GM12878 (cell line): ENCODE measurements at regions not wholly inside any gene's neighbourhood (a gene's known extent, or its start where the extent isn't known, plus 50 kb on each side); places are given as distances from the start of the nearest gene placed in this dataset.

Source experiments
- ATF7 ChIP-seq: fragments of 450-650 bp; IDR thresholded peaks from 2 replicates; pipeline ENCODE4 v1.6.1; 2016; ENCODE audit warnings: low read depth, mild to moderate bottlenecking
- BCL11A ChIP-seq: IDR thresholded peaks from 2 replicates; pipeline ENCODE4 v1.6.1; 2011; ENCODE audit warnings: low read depth, low read length
- BHLHE40 ChIP-seq, 2 experiments: fragments of 450-650 bp in 1 of 2; IDR thresholded peaks; 2 replicates each; pipeline ENCODE4 v1.6.1; 2011 to 2017; ENCODE audit warnings: low read depth in 2 of 2, borderline replicate concordance in 1 of 2, improper control_type of control experiment in 1 of 2, low read length in 1 of 2, mild to moderate bottlenecking in 1 of 2
- CBX5 ChIP-seq: sonication (generic); IDR thresholded peaks from 2 replicates; pipeline ENCODE4 v1.6.1; 2016; ENCODE audit warnings: low read depth, moderate library complexity, mild to moderate bottlenecking, inconsistent platforms
- CEBPB ChIP-seq, 2 experiments: fragments of 150-350 bp in 1 of 2; IDR thresholded peaks; 2 replicates each; pipeline ENCODE4 v1.6.1; 2012 to 2014; ENCODE audit warnings: low read depth in 2 of 2, low read length in 2 of 2, borderline replicate concordance in 1 of 2, inconsistent platforms in 1 of 2
- GABPA ChIP-seq: IDR thresholded peaks from 2 replicates; pipeline ENCODE4 v1.6.1; 2014; ENCODE audit warnings: antibody characterized with exemption, low read depth, mild to moderate bottlenecking, inconsistent platforms
- GATAD2B ChIP-seq: fragments of 450-650 bp; conservative IDR thresholded peaks from 2 replicates; pipeline ENCODE4 v1.6.1; 2017; ENCODE audit warnings: low read depth, mild to moderate bottlenecking, moderate library complexity
- HCFC1 ChIP-seq: fragments of 150-350 bp; IDR thresholded peaks from 2 replicates; pipeline ENCODE4 v1.6.1; 2014; ENCODE audit warnings: low read length
- HDAC2 ChIP-seq: fragments of 200-600 bp; sonication (generic); IDR thresholded peaks from 2 replicates; pipeline ENCODE4 v1.6.1; 2017
- IKZF2 ChIP-seq, 2 experiments: fragments of 450-650 bp; IDR thresholded peaks; 2 replicates each; pipeline ENCODE4 v1.6.1; 2017; ENCODE audit warnings: mild to moderate bottlenecking in 2 of 2, moderate library complexity in 2 of 2
- IRF4 ChIP-seq: IDR thresholded peaks from 2 replicates; pipeline ENCODE4 v1.6.1; 2011; ENCODE audit warnings: low read depth, low read length
- JUNB ChIP-seq: IDR thresholded peaks from 2 replicates; pipeline ENCODE4 v1.6.1; 2016; ENCODE audit warnings: antibody characterized with exemption, mild to moderate bottlenecking
- NBN ChIP-seq: fragments of 450-650 bp; IDR thresholded peaks from 2 replicates; pipeline ENCODE4 v1.6.1; 2016
- NKRF ChIP-seq: fragments of 450-650 bp; conservative IDR thresholded peaks from 2 replicates; pipeline ENCODE4 v1.6.1; 2017; ENCODE audit warnings: mild to moderate bottlenecking, moderate library complexity
- PBX3 ChIP-seq: IDR thresholded peaks from 2 replicates; pipeline ENCODE4 v1.6.1; 2011; ENCODE audit warnings: mild to moderate bottlenecking, low read depth, low read length, moderate library complexity; ENCODE audit not compliant: insufficient replicate concordance
- RUNX3 ChIP-seq: IDR thresholded peaks from 2 replicates; pipeline ENCODE4 v1.6.1; 2012; ENCODE audit warnings: low read length, inconsistent platforms
- SMC3 ChIP-seq: IDR thresholded peaks from 2 replicates; pipeline ENCODE4 v1.6.1; 2011; ENCODE audit warnings: low read length, improper control_type of control experiment, borderline replicate concordance
- SPI1 ChIP-seq: IDR thresholded peaks from 2 replicates; pipeline ENCODE4 v1.6.1; 2011; ENCODE audit warnings: low read depth, mild to moderate bottlenecking, low read length, moderate library complexity, borderline replicate concordance; ENCODE audit not compliant: insufficient read depth
- SRF ChIP-seq, 2 experiments: IDR thresholded peaks; 2 replicates each; pipeline ENCODE4 v1.6.1; 2011; ENCODE audit warnings: low read depth in 2 of 2, low read length in 2 of 2, mild to moderate bottlenecking in 1 of 2, moderate library complexity in 1 of 2
- STAT1 ChIP-seq: fragments of 450-650 bp; conservative IDR thresholded peaks from 2 replicates; pipeline ENCODE4 v1.6.1; 2014; ENCODE audit warnings: antibody characterized with exemption, mild to moderate bottlenecking
- ZBTB11 ChIP-seq: fragments of 450-650 bp; formaldehyde crosslinking; IDR thresholded peaks from 2 replicates; pipeline ENCODE4 v1.5.0; 2022; ENCODE audit warnings: mild to moderate bottlenecking, missing genetic modification characterization
- ZBTB33 ChIP-seq: fragments of 450-650 bp; IDR thresholded peaks from 2 replicates; pipeline ENCODE4 v1.6.1; 2017; ENCODE audit warnings: mild to moderate bottlenecking
- ZNF217 ChIP-seq: fragments of 450-650 bp; IDR thresholded peaks from 2 replicates; pipeline ENCODE4 v1.6.1; 2017; ENCODE audit warnings: antibody characterized with exemption, mild to moderate bottlenecking
- ZSCAN29 ChIP-seq: fragments of 450-650 bp; IDR thresholded peaks from 2 replicates; pipeline ENCODE4 v1.6.1; 2017; ENCODE audit warnings: mild to moderate bottlenecking, moderate library complexity
- ZZZ3 ChIP-seq: IDR thresholded peaks from 2 replicates; pipeline ENCODE4 v1.6.1; 2011; ENCODE audit warnings: low read depth; ENCODE audit not compliant: control insufficient read depth, insufficient read length

- TF ChIP-seq ZBTB11 (CRISPR knock-in tag) (no peak), NKRF (no peak), GATAD2B (no peak), STAT1 (no peak), CEBPB (IDR thresholded peaks at IDR 0.05; ENCODE audit: borderline replicate concordance in 1 of 2, low read depth in 2 of 2, low read length in 2 of 2) (no peak), IKZF2 (IDR thresholded peaks at IDR 0.05) (no peak), GABPA (no peak), PBX3 (no peak), BCL11A (no peak), HCFC1 (no peak), ZSCAN29 (no peak), CBX5 (no peak), JUNB (peak; percentile 62), NBN (no peak), RUNX3 (no peak), ZZZ3 (no peak), SPI1 (0 out of 2 replicates have a peak, but pooled peaks have one; percentile 2), ZNF217 (no peak), HDAC2 (no peak), BHLHE40 (IDR thresholded peaks at IDR 0.05; ENCODE audit: borderline replicate concordance in 1 of 2, low read depth in 2 of 2, low read length in 1 of 2) (peak in 1 of 2 experiments; percentile 43; a peak in 2 of 4 replicates), ATF7 (no peak), ZBTB33 (no peak), SMC3 (no peak), IRF4 (no peak), SRF (IDR thresholded peaks at IDR 0.05; ENCODE audit: low read depth in 2 of 2, low read length in 2 of 2) (no peak)
Observed at GRCh38 chr18:31247574-31248199, 70.3 kb upstream of the DSG1 start (continued).
